Smooth muscle cell (in vitro differentiated cells): ENCODE measurements at regions not wholly inside any gene's neighbourhood (a gene's known extent, or its start where the extent isn't known, plus 50 kb on each side); places are given as distances from the start of the nearest gene placed in this dataset.

ENCODE experiments used
- DNase-seq: peaks from one replicate; lab custom pipeline; 2025; ENCODE audit not compliant: unreplicated experiment; lab: John Stamatoyannopoulos, UW
- H2AFZ ChIP-seq: fragments of 200-600 bp; sonication (generic); 2 replicates; pipeline ENCODE4 v1.6.0; 2016; ENCODE audit warnings: antibody characterized with exemption, low read depth, mild to moderate bottlenecking
- H3F3A ChIP-seq: fragments of 200-600 bp; sonication (generic); 2 replicates; pipeline ENCODE4 v1.6.0; 2017; ENCODE audit warnings: antibody characterized with exemption, low read depth
- H3K27ac ChIP-seq: fragments of 200-600 bp; sonication (generic); 2 replicates; pipeline ENCODE4 v1.5.1; 2016; ENCODE audit warnings: low read depth, mild to moderate bottlenecking
- H3K27me3 ChIP-seq: fragments of 200-600 bp; sonication (generic); 2 replicates; pipeline ENCODE4 v1.6.1; 2016; ENCODE audit warnings: low read depth, mild to moderate bottlenecking
- H3K36me3 ChIP-seq: fragments of 200-600 bp; sonication (generic); 2 replicates; pipeline ENCODE4 v1.5.1; 2016; ENCODE audit warnings: low read depth
- H3K4me1 ChIP-seq: fragments of 200-600 bp; sonication (generic); 2 replicates; pipeline ENCODE4 v1.5.1; 2016; ENCODE audit warnings: low read depth
- H3K4me2 ChIP-seq: fragments of 200-600 bp; sonication (generic); 2 replicates; pipeline ENCODE4 v1.6.0; 2016; ENCODE audit warnings: mild to moderate bottlenecking
- H3K4me3 ChIP-seq: fragments of 200-600 bp; sonication (generic); 2 replicates; pipeline ENCODE4 v1.5.1; 2016; ENCODE audit warnings: mild to moderate bottlenecking
- H3K79me2 ChIP-seq: fragments of 200-600 bp; sonication (generic); 2 replicates; pipeline ENCODE4 v1.6.0; 2016; ENCODE audit warnings: low read depth, mild to moderate bottlenecking
- H3K9ac ChIP-seq: fragments of 200-600 bp; sonication (generic); 2 replicates; pipeline ENCODE4 v1.6.0; 2016; ENCODE audit warnings: low read depth
- H3K9me3 ChIP-seq: fragments of 200-600 bp; sonication (generic); replicated peaks from 2 replicates; pipeline ENCODE4 v1.5.1; 2016; ENCODE audit warnings: low read depth
- H4K20me1 ChIP-seq: fragments of 200-600 bp; sonication (generic); 2 replicates; pipeline ENCODE4 v1.6.0; 2016; ENCODE audit warnings: low read depth
- WGBS: methylation state at CpG from one replicate; pipeline ENCODE4 v1.1.7; 2016; ENCODE audit warnings: low lambda C conversion rate; 5-methylcytosine and 5-hydroxymethylcytosine counted together
- TF ChIP-seq, protein P1 (sequence below): fragments of 200-600 bp; sonication (generic); IDR thresholded peaks from 2 replicates; pipeline ENCODE4 v1.5.1; 2017; ENCODE audit warnings: borderline replicate concordance, mild to moderate bottlenecking, antibody characterized with exemption; ENCODE audit not compliant: insufficient read depth, poor library complexity, severe bottlenecking

DNA sequence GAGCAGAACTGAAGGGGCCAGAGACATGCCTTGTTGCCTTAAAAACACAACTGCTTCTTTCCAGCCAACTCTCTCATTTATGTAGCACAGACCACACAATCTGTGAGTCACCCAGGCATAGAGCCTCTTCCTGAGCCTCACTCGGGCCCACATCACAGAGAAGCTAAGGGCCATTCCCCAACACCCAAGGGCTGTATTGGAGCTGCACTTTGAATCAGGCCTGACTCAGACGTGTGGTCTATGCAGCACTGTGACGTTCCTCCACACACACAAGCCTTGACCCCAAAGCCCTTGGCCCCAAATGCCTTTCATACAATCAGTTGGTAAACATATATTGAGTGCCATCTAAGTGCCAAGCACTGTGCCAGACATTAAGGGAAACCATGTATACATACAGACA lies 308.9 kb upstream of the DYNLRB2 start:
- H3K27ac ChIP-seq, result peak overlapping the region; percentile 57
- H3K9me3 ChIP-seq, result no peaks in the 10 kb centered on the region
- H2AFZ ChIP-seq, result no peak overlapping the region
- H3K79me2 ChIP-seq, result no peaks in the 10 kb centered on the region
- 27% methylated on average over 3 of the region's 3 CpGs for WGBS
- no peaks in the 10 kb centered on the region for H4K20me1 ChIP-seq
- H3K4me2 ChIP-seq, result peak overlapping the region; percentile 26
- TF ChIP-seq, protein P1, sequence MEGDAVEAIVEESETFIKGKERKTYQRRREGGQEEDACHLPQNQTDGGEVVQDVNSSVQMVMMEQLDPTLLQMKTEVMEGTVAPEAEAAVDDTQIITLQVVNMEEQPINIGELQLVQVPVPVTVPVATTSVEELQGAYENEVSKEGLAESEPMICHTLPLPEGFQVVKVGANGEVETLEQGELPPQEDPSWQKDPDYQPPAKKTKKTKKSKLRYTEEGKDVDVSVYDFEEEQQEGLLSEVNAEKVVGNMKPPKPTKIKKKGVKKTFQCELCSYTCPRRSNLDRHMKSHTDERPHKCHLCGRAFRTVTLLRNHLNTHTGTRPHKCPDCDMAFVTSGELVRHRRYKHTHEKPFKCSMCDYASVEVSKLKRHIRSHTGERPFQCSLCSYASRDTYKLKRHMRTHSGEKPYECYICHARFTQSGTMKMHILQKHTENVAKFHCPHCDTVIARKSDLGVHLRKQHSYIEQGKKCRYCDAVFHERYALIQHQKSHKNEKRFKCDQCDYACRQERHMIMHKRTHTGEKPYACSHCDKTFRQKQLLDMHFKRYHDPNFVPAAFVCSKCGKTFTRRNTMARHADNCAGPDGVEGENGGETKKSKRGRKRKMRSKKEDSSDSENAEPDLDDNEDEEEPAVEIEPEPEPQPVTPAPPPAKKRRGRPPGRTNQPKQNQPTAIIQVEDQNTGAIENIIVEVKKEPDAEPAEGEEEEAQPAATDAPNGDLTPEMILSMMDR, result no peak
- no peaks in the 10 kb centered on the region for H3K4me1 ChIP-seq
- no peaks in the 10 kb centered on the region for H3K36me3 ChIP-seq
- no peaks in the 10 kb centered on the region for H3K27me3 ChIP-seq
- no peak overlapping the region for H3K9ac ChIP-seq
- H3F3A ChIP-seq, result no peaks in the 10 kb centered on the region
- no peak for DNase-seq
- no peak overlapping the region for H3K4me3 ChIP-seq

DNA sequence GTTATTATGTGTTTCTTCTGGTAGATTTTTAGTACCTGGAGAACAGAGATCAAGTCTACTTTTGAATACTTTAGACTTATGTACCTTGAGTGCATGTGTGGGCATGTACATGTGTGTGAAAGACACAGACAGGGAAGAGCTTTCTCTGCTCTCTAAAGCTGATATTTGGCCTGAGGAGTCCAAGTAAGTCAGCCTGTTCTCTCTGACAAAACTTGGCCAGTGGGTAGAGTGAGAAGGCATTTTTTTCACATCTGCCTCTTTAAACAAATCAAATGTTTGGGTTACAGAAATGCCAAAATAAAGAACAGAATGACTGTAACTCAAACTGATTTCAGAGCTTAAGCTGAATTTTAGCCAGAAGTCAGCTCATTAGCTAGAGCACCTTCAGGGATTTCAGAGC lies 309.7 kb upstream of the DYNLRB2 start:
- H3K4me2 ChIP-seq, result peak overlapping the region; percentile 26
- H4K20me1 ChIP-seq, result no peaks in the 10 kb centered on the region
- no peak overlapping the region for H3K9ac ChIP-seq
- H3K79me2 ChIP-seq, result no peaks in the 10 kb centered on the region
- DNase-seq, result no peak
- no peaks in the 10 kb centered on the region for H3K27me3 ChIP-seq
- H3K27ac ChIP-seq, result peak overlapping the region; percentile 57
- H3K36me3 ChIP-seq, result no peaks in the 10 kb centered on the region
- H3F3A ChIP-seq, result no peaks in the 10 kb centered on the region
- peaks cover under 1% of the 10 kb centered on the region for H3K9me3 ChIP-seq
- H2AFZ ChIP-seq, result no peak overlapping the region
- no peak overlapping the region for H3K4me3 ChIP-seq
- no peaks in the 10 kb centered on the region for H3K4me1 ChIP-seq
- TF ChIP-seq, protein P1, result no peak

DNA sequence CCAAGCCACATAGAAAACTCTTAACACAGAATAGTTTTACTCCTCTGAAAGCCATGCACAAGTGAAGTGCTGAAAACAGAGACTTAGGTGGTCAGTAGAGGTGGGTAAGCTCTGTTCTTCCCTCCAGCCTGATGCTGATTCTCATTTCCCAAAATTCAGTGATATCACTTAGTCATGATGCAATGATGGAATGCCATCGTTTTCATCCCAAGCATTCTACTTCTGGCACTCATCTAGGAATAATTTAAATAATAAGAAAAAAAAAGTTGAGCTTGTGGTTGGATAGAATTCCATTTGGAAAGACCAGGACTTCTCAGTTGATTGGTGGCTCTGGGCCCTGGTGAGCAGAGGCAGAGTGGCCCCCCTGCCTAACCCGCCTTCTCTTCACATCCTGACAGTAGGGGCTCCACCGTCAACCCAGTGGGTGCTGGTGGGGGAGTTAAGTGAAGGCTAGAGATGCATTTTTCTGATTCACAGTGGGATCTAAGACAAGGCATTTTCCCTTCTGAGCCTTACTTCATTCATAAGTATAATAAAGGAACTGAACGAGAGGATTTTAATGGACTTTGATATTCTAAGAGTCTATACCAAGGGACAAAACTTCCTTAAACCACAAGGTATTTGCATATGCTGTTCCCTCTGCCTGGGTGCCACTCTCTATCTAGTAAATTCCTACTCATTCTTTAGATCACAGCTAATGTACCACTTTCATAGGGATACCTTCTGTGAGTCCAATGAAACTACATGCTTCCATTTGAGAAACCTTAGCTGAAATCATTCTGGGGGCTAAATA lies 310.3 kb upstream of the DYNLRB2 start:
- TF ChIP-seq, protein P1, result no peak
- H3K27me3 ChIP-seq, result no peaks in the 10 kb centered on the region
- peaks cover 4% of the 10 kb centered on the region for H3K9me3 ChIP-seq
- no peak overlapping the region for H3K4me3 ChIP-seq
- no peak overlapping the region for H3K9ac ChIP-seq
- no peak for DNase-seq
- no peaks in the 10 kb centered on the region for H4K20me1 ChIP-seq
- peak overlapping the region; percentile 26 for H3K4me2 ChIP-seq
- no peaks in the 10 kb centered on the region for H3K79me2 ChIP-seq
- H3K27ac ChIP-seq, result peak overlapping the region; percentile 57
- no peaks in the 10 kb centered on the region for H3K36me3 ChIP-seq
- H2AFZ ChIP-seq, result no peak overlapping the region
- WGBS, result 83% methylated on average over 4 of the region's 4 CpGs
- no peaks in the 10 kb centered on the region for H3F3A ChIP-seq
- H3K4me1 ChIP-seq, result no peaks in the 10 kb centered on the region

DNA sequence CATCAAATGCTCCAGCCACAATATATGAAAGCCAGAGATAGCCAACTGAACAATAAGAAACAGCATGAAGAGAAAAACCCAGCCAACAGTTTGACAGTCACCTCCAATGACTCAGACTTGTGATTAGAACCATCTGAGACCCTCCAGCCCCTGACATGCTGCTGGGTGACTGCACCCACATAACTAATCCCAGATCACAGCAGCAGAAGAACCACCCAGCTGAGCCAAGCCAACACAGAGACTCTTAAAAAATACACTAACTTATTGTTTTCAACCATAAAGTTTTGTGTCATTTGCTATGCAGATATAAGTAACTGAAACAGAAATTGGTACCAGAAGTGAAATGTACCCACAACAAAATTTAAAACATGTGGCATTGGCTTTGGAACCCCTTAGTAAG lies 314.3 kb upstream of the DYNLRB2 start:
- Histone ChIP-seq H3F3A (no peaks in the 10 kb centered on the region), H3K36me3 (no peaks in the 10 kb centered on the region), H4K20me1 (no peaks in the 10 kb centered on the region), H3K27ac (no peak overlapping the region), H3K9ac (no peak overlapping the region), H3K4me2 (no peak overlapping the region), H2AFZ (no peak overlapping the region), H3K27me3 (no peaks in the 10 kb centered on the region), H3K9me3 (peaks cover 4% of the 10 kb centered on the region), H3K4me3 (no peak overlapping the region), H3K4me1 (no peaks in the 10 kb centered on the region), H3K79me2 (no peaks in the 10 kb centered on the region)
- TF ChIP-seq, protein P1, result no peak
- DNase-seq, result no peak
